ENCODE measurements at regions not wholly inside any gene's neighbourhood (a gene's known extent, or its start where the extent isn't known, plus 50 kb on each side); places are given as distances from the start of the nearest gene placed in this dataset.
"Not testable (repeated sequence)": the region's sequence is repeated elsewhere in the genome, so short reads cannot be mapped to it uniquely, and the experiment has no call there.

- no peak for TF ChIP-seq POLR2AphosphoS5 (IDR thresholded peaks at IDR 0.05; ENCODE audit: low read depth, low read length)
- TF ChIP-seq CEBPB (IDR thresholded peaks at IDR 0.05; ENCODE audit: low read depth) = no peak
- no peak for TF ChIP-seq CBX3 (IDR thresholded peaks at IDR 0.05; ENCODE audit: low read depth)
- no peak for TF ChIP-seq REST (IDR thresholded peaks at IDR 0.05; ENCODE audit: low read depth)
- no peak for TF ChIP-seq ZFX (IDR thresholded peaks at IDR 0.05)
- no peak for TF ChIP-seq EGR1 (IDR thresholded peaks at IDR 0.05; ENCODE audit: low read depth)
- TF ChIP-seq ATF3 (IDR thresholded peaks at IDR 0.05) = no peak
Observed at GRCh38 chr9:108033976-108034964, 544.7 kb upstream of the KLF4 start (continued).

GRCh38 chr9:108032079-108032478 lies 542.5 kb upstream of the KLF4 start:
- ATAC-seq; DNase-seq (ENCODE audit: low read depth, low spot score); H3K27me3 ChIP-seq (ENCODE audit: insufficient read depth, low read length); H4K20me1 ChIP-seq (ENCODE audit: insufficient read depth); H3K9me2 ChIP-seq (ENCODE audit: insufficient read depth); H3K9me3 ChIP-seq (ENCODE audit: control insufficient read depth in 1 of 2, insufficient read depth in 1 of 2, low read depth in 1 of 2, low read length in 2 of 2); RAD21 ChIA-PET (ENCODE audit: low non-redundant PET in 1 of 2, low total read pairs in 2 of 2, uncharacterized antibody in 2 of 2, unreplicated experiment in 2 of 2); H3K9ac ChIP-seq (ENCODE audit: low read length); H3K4me2 ChIP-seq (ENCODE audit: low read length); H2AFZ ChIP-seq (ENCODE audit: low read depth, low read length, poor library complexity, severe bottlenecking); intact Hi-C loops (cut with micrococcal nuclease); H3K4me1 ChIP-seq (ENCODE audit: control insufficient read depth in 1 of 2, insufficient read depth in 2 of 2, low read length in 2 of 2); H3K27ac ChIP-seq (ENCODE audit: low read depth, low read length); H3K79me2 ChIP-seq (ENCODE audit: insufficient read depth, low read length); CTCF ChIA-PET; BruUV-seq (replicated peaks); H3K4me3 ChIP-seq (replicated peaks in 1 of 2; ENCODE audit: low read depth in 1 of 2, low read length in 2 of 2); POLR2A ChIA-PET; H3K36me3 ChIP-seq (ENCODE audit: control insufficient read depth in 1 of 2, insufficient read depth in 2 of 2, low read length in 2 of 2): not testable (repeated sequence)

- intact Hi-C loops (cut with micrococcal nuclease); H4K20me1 ChIP-seq (ENCODE audit: insufficient read depth); H3K9me3 ChIP-seq (ENCODE audit: control insufficient read depth in 1 of 2, insufficient read depth in 1 of 2, low read depth in 1 of 2, low read length in 2 of 2); CTCF ChIA-PET; RAD21 ChIA-PET (ENCODE audit: low non-redundant PET in 1 of 2, low total read pairs in 2 of 2, uncharacterized antibody in 2 of 2, unreplicated experiment in 2 of 2); H3K4me3 ChIP-seq (replicated peaks in 1 of 2; ENCODE audit: low read depth in 1 of 2, low read length in 2 of 2); H3K4me2 ChIP-seq (ENCODE audit: low read length); H2AFZ ChIP-seq (ENCODE audit: low read depth, low read length, poor library complexity, severe bottlenecking); H3K4me1 ChIP-seq (ENCODE audit: control insufficient read depth in 1 of 2, insufficient read depth in 2 of 2, low read length in 2 of 2); BruUV-seq (replicated peaks); POLR2A ChIA-PET; H3K9ac ChIP-seq (ENCODE audit: low read length); H3K27me3 ChIP-seq (ENCODE audit: insufficient read depth, low read length); ATAC-seq; H3K79me2 ChIP-seq (ENCODE audit: insufficient read depth, low read length); H3K36me3 ChIP-seq (ENCODE audit: control insufficient read depth in 1 of 2, insufficient read depth in 2 of 2, low read length in 2 of 2); H3K9me2 ChIP-seq (ENCODE audit: insufficient read depth); DNase-seq (ENCODE audit: low read depth, low spot score); H3K27ac ChIP-seq (ENCODE audit: low read depth, low read length): not testable (repeated sequence)
Observed at GRCh38 chr9:108031221-108031620, 541.7 kb upstream of the KLF4 start.

- RAD21 ChIA-PET (ENCODE audit: low non-redundant PET in 1 of 2, low total read pairs in 2 of 2, uncharacterized antibody in 2 of 2, unreplicated experiment in 2 of 2); H3K27ac ChIP-seq (ENCODE audit: low read depth, low read length); H3K9me2 ChIP-seq (ENCODE audit: insufficient read depth); intact Hi-C loops (cut with micrococcal nuclease); H3K9me3 ChIP-seq (ENCODE audit: control insufficient read depth in 1 of 2, insufficient read depth in 1 of 2, low read depth in 1 of 2, low read length in 2 of 2); H3K79me2 ChIP-seq (ENCODE audit: insufficient read depth, low read length); H3K36me3 ChIP-seq (ENCODE audit: control insufficient read depth in 1 of 2, insufficient read depth in 2 of 2, low read length in 2 of 2); ATAC-seq; BruUV-seq (replicated peaks); H2AFZ ChIP-seq (ENCODE audit: low read depth, low read length, poor library complexity, severe bottlenecking); H3K27me3 ChIP-seq (ENCODE audit: insufficient read depth, low read length); H3K4me3 ChIP-seq (replicated peaks in 1 of 2; ENCODE audit: low read depth in 1 of 2, low read length in 2 of 2); H3K4me2 ChIP-seq (ENCODE audit: low read length); H3K4me1 ChIP-seq (ENCODE audit: control insufficient read depth in 1 of 2, insufficient read depth in 2 of 2, low read length in 2 of 2); DNase-seq (ENCODE audit: low read depth, low spot score); POLR2A ChIA-PET; CTCF ChIA-PET; H3K9ac ChIP-seq (ENCODE audit: low read length); H4K20me1 ChIP-seq (ENCODE audit: insufficient read depth): not testable (repeated sequence)
Observed at GRCh38 chr9:108026718-108027117, 537.1 kb upstream of the KLF4 start.

Data from HCT116 (cell line).